GM19395 (cell line): ENCODE measurements at regions not wholly inside any gene's neighbourhood (a gene's known extent, or its start where the extent isn't known, plus 50 kb on each side); places are given as distances from the start of the nearest gene placed in this dataset.

Experiments
- ATAC-seq: cut with Tn5 transposase; IDR thresholded peaks from one replicate; pipeline ENCODE4 v1.9.1; 2021; ENCODE audit warnings: mild to moderate bottlenecking, moderate library complexity; ENCODE audit not compliant: unreplicated experiment

- ATAC-seq, result no peak
Measured at GRCh38 chr1:229098903-229099578, 171.9 kb upstream of the RAB4A start.

GRCh38 chr1:229101011-229101871 lies 169.7 kb upstream of the RAB4A start:
- ATAC-seq, result no peak

- no peak for ATAC-seq
Measured at GRCh38 chr1:229102741-229103391, 168.0 kb upstream of the RAB4A start.

GRCh38 chr1:229104654-229105053 lies 166.3 kb upstream of the RAB4A start:
- ATAC-seq, result no peak

GRCh38 chr1:229105109-229105508 lies 165.8 kb upstream of the RAB4A start:
- no peak for ATAC-seq

- ATAC-seq, result no peak
Measured at GRCh38 chr1:229105822-229106525, 164.9 kb upstream of the RAB4A start.

- no peak for ATAC-seq
Measured at GRCh38 chr1:229106526-229107125, 164.3 kb upstream of the RAB4A start.

- ATAC-seq, result no peak
Measured at GRCh38 chr1:229107304-229107815, 163.6 kb upstream of the RAB4A start.

- ATAC-seq, result no peak
Measured at GRCh38 chr1:229107972-229108371, 162.9 kb upstream of the RAB4A start.

- ATAC-seq, result no peak
Measured at GRCh38 chr1:229108598-229109201, 162.2 kb upstream of the RAB4A start.

- no peak for ATAC-seq
Measured at GRCh38 chr1:229109320-229109761, 161.6 kb upstream of the RAB4A start.

GRCh38 chr1:229110986-229111385 lies 159.9 kb upstream of the RAB4A start:
- no peak for ATAC-seq

- no peak for ATAC-seq
Measured at GRCh38 chr1:229111703-229112319, 159.1 kb upstream of the RAB4A start.

- ATAC-seq, result no peak
Measured at GRCh38 chr1:229112832-229113548, 157.9 kb upstream of the RAB4A start.

- ATAC-seq, result no peak
Measured at GRCh38 chr1:229114315-229114714, 156.6 kb upstream of the RAB4A start.

GRCh38 chr1:229114850-229115365 lies 156.0 kb upstream of the RAB4A start:
- ATAC-seq, result no peak

- ATAC-seq, result no peak
Measured at GRCh38 chr1:229116114-229116513, 154.8 kb upstream of the RAB4A start.

GRCh38 chr1:229117664-229118300 lies 153.1 kb upstream of the RAB4A start:
- no peak for ATAC-seq
